DND-41 (cell line): ENCODE measurements at regions not wholly inside any gene's neighbourhood (a gene's known extent, or its start where the extent isn't known, plus 50 kb on each side); places are given as distances from the start of the nearest gene placed in this dataset.

ENCODE experiments used
- EZH2 ChIP-seq: IDR thresholded peaks from 3 replicates; pipeline ENCODE4 v1.6.1; 2012; ENCODE audit warnings: borderline replicate concordance, low read depth, mild to moderate bottlenecking, moderate library complexity, low read length, inconsistent platforms; ENCODE audit not compliant: severe bottlenecking
- TF ChIP-seq, protein P1 (sequence below): IDR thresholded peaks from 2 replicates; pipeline ENCODE4 v1.5.1; 2012; ENCODE audit warnings: borderline replicate concordance, low read length, moderate library complexity, mild to moderate bottlenecking; ENCODE audit not compliant: poor library complexity, severe bottlenecking; ENCODE audit errors: extremely low read depth

DNA sequence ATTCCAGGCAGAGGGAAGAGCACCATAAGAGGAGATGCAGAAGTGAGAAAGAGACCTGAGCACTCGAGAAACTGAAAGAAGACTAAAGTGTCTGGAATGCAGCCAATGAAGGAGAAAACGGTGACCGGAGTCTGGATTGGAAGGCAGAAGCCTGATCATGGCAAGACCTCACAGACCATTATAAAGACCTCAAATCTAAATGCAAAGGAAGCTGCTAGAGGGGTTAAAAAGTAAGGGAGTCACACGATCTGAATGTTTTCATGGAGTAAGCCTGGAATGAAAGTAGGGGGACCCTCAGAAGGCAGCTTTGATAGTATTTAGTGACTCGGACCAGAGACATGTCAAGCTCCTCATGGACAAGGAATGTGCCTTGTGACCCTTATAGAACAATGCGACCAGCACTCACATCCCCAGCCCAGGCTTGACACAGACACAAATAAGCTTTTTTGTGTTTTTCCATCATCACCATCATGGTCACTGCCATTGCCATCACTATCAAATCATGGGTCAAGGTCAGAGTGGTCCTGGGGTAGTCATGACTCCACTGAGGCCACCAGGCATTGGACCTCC is 183.6 kb downstream of the SEC16B start:
- TF ChIP-seq, protein P1, sequence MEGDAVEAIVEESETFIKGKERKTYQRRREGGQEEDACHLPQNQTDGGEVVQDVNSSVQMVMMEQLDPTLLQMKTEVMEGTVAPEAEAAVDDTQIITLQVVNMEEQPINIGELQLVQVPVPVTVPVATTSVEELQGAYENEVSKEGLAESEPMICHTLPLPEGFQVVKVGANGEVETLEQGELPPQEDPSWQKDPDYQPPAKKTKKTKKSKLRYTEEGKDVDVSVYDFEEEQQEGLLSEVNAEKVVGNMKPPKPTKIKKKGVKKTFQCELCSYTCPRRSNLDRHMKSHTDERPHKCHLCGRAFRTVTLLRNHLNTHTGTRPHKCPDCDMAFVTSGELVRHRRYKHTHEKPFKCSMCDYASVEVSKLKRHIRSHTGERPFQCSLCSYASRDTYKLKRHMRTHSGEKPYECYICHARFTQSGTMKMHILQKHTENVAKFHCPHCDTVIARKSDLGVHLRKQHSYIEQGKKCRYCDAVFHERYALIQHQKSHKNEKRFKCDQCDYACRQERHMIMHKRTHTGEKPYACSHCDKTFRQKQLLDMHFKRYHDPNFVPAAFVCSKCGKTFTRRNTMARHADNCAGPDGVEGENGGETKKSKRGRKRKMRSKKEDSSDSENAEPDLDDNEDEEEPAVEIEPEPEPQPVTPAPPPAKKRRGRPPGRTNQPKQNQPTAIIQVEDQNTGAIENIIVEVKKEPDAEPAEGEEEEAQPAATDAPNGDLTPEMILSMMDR, result no peak
- TF ChIP-seq EZH2, result no peak
